ENCODE measurements at regions not wholly inside any gene's neighbourhood (a gene's known extent, or its start where the extent isn't known, plus 50 kb on each side); places are given as distances from the start of the nearest gene placed in this dataset.

DNA sequence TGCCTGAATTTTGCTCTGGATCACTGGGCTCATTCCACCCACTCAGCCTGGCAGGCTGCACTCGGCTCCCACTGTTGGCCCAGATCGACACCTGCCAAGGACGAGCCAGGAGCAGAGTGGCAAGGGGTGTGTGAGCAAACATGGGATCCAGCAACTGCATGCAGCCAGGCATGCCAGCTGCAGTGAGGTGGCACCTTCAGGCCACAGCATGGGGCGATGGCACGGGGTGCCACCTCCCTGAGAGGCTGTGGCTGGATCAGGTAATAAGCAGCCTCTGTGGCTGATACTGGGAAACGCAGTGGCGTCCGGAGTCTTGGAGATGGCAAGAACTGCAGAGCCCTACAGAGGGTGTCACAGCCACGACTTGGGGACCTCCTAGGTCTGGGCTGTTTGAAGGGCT, 244.5 kb upstream of the FSTL5 start (continued):
- TF ChIP-seq, protein P1, sequence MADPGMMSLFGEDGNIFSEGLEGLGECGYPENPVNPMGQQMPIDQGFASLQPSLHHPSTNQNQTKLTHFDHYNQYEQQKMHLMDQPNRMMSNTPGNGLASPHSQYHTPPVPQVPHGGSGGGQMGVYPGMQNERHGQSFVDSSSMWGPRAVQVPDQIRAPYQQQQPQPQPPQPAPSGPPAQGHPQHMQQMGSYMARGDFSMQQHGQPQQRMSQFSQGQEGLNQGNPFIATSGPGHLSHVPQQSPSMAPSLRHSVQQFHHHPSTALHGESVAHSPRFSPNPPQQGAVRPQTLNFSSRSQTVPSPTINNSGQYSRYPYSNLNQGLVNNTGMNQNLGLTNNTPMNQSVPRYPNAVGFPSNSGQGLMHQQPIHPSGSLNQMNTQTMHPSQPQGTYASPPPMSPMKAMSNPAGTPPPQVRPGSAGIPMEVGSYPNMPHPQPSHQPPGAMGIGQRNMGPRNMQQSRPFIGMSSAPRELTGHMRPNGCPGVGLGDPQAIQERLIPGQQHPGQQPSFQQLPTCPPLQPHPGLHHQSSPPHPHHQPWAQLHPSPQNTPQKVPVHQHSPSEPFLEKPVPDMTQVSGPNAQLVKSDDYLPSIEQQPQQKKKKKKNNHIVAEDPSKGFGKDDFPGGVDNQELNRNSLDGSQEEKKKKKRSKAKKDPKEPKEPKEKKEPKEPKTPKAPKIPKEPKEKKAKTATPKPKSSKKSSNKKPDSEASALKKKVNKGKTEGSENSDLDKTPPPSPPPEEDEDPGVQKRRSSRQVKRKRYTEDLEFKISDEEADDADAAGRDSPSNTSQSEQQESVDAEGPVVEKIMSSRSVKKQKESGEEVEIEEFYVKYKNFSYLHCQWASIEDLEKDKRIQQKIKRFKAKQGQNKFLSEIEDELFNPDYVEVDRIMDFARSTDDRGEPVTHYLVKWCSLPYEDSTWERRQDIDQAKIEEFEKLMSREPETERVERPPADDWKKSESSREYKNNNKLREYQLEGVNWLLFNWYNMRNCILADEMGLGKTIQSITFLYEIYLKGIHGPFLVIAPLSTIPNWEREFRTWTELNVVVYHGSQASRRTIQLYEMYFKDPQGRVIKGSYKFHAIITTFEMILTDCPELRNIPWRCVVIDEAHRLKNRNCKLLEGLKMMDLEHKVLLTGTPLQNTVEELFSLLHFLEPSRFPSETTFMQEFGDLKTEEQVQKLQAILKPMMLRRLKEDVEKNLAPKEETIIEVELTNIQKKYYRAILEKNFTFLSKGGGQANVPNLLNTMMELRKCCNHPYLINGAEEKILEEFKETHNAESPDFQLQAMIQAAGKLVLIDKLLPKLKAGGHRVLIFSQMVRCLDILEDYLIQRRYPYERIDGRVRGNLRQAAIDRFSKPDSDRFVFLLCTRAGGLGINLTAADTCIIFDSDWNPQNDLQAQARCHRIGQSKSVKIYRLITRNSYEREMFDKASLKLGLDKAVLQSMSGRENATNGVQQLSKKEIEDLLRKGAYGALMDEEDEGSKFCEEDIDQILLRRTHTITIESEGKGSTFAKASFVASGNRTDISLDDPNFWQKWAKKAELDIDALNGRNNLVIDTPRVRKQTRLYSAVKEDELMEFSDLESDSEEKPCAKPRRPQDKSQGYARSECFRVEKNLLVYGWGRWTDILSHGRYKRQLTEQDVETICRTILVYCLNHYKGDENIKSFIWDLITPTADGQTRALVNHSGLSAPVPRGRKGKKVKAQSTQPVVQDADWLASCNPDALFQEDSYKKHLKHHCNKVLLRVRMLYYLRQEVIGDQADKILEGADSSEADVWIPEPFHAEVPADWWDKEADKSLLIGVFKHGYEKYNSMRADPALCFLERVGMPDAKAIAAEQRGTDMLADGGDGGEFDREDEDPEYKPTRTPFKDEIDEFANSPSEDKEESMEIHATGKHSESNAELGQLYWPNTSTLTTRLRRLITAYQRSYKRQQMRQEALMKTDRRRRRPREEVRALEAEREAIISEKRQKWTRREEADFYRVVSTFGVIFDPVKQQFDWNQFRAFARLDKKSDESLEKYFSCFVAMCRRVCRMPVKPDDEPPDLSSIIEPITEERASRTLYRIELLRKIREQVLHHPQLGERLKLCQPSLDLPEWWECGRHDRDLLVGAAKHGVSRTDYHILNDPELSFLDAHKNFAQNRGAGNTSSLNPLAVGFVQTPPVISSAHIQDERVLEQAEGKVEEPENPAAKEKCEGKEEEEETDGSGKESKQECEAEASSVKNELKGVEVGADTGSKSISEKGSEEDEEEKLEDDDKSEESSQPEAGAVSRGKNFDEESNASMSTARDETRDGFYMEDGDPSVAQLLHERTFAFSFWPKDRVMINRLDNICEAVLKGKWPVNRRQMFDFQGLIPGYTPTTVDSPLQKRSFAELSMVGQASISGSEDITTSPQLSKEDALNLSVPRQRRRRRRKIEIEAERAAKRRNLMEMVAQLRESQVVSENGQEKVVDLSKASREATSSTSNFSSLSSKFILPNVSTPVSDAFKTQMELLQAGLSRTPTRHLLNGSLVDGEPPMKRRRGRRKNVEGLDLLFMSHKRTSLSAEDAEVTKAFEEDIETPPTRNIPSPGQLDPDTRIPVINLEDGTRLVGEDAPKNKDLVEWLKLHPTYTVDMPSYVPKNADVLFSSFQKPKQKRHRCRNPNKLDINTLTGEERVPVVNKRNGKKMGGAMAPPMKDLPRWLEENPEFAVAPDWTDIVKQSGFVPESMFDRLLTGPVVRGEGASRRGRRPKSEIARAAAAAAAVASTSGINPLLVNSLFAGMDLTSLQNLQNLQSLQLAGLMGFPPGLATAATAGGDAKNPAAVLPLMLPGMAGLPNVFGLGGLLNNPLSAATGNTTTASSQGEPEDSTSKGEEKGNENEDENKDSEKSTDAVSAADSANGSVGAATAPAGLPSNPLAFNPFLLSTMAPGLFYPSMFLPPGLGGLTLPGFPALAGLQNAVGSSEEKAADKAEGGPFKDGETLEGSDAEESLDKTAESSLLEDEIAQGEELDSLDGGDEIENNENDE (IDR thresholded peaks at IDR 0.05; ENCODE audit: insufficient replicate concordance, low read length), result no peak
- TF ChIP-seq, protein P2, sequence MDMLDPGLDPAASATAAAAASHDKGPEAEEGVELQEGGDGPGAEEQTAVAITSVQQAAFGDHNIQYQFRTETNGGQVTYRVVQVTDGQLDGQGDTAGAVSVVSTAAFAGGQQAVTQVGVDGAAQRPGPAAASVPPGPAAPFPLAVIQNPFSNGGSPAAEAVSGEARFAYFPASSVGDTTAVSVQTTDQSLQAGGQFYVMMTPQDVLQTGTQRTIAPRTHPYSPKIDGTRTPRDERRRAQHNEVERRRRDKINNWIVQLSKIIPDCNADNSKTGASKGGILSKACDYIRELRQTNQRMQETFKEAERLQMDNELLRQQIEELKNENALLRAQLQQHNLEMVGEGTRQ (IDR thresholded peaks at IDR 0.05; ENCODE audit: low read length), result no peak
- TF ChIP-seq JUND (IDR thresholded peaks at IDR 0.05; ENCODE audit: low read length) (no peak), NANOG (IDR thresholded peaks at IDR 0.05; ENCODE audit: insufficient read depth, low read depth, low read length, poor library complexity, severe bottlenecking) (no peak), MAFK (IDR thresholded peaks at IDR 0.05; ENCODE audit: low read depth, low read length) (no peak), RFX5 (IDR thresholded peaks at IDR 0.05; ENCODE audit: borderline replicate concordance, low read depth, low read length) (no peak), HDAC6 (IDR thresholded peaks at IDR 0.05; ENCODE audit: low read depth, low read length) (no peak), GABPA (IDR thresholded peaks at IDR 0.05; ENCODE audit: borderline replicate concordance, insufficient read depth, low read length) (no peak), CBX5 (IDR thresholded peaks at IDR 0.05; ENCODE audit: low read depth, low read length) (no peak), POLR2A (IDR thresholded peaks at IDR 0.05; ENCODE audit: control extremely low read depth in 1 of 2, low read depth in 2 of 2, low read length in 2 of 2) (no peak)

Measured in H1 (cell line).